ENCODE measurements at regions not wholly inside any gene's neighbourhood (a gene's known extent, or its start where the extent isn't known, plus 50 kb on each side); places are given as distances from the start of the nearest gene placed in this dataset.

DNA sequence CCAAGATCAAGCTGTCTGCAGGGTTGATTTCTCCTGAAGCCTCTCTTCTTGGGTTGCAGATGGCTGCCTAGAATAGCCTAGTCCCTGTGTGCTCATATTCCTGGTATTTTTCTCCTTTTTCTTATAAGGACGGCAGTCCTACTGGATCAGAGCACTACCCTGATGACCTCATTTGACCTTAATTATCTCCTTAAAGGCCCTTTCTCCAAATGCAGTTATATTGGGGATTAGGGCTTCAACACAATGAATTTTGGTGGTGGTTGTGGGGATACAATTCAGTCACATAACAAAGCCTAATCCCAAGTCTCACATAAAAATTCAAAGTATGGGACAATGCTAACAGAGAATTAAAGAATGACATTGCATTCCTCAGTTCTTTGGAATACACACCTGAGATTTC is 238.8 kb upstream of the SALL1 start:
- H3K27me3 Mint-ChIP-seq (ENCODE audit: low read depth), result no peaks in the 10 kb centered on the region
- DNase-seq, result no peak
- H3K9me3 Mint-ChIP-seq, result peaks cover 2% of the 10 kb centered on the region
- H3K27ac Mint-ChIP-seq, result no peak overlapping the region
- CTCF ChIA-PET, result no interaction called here
- intact Hi-C loops (cut with micrococcal nuclease), result no loop called here
- H3K36me3 Mint-ChIP-seq (ENCODE audit: low read depth), result no peaks in the 10 kb centered on the region
- H3K4me1 Mint-ChIP-seq (ENCODE audit: low read depth), result no peaks in the 10 kb centered on the region
- H3K4me3 Mint-ChIP-seq, result no peak overlapping the region

DNA sequence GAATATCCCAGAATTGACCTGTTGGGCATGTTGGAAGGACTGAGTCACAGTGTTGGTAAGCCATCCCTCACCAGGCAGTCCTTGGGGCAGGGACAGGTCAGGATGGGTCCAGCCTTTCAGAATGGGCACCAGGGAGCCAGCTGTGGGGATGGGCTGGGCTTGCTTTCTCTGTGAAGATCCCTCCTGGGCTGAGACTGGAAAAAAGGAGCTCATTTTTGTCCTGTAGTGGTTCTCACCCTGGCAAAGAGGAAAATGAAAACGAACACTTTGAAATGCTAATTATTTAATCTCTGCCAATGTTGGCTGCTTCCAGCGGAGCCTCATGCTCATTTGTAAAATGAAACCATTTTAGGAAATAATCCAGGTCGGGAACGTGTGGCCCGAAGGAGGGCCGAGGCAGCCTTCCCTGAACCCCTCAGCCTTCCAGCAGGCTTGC is 237.5 kb upstream of the SALL1 start:
- Mint-ChIP-seq H3K27me3 (ENCODE audit: low read depth) (no peaks in the 10 kb centered on the region), H3K36me3 (ENCODE audit: low read depth) (no peaks in the 10 kb centered on the region), H3K27ac (no peak overlapping the region), H3K4me1 (ENCODE audit: low read depth) (no peaks in the 10 kb centered on the region), H3K4me3 (no peak overlapping the region), H3K9me3 (peaks cover 2% of the 10 kb centered on the region)
- intact Hi-C loops (cut with micrococcal nuclease), result no loop called here
- DNase-seq, result no peak
- CTCF ChIA-PET, result no interaction called here

DNA sequence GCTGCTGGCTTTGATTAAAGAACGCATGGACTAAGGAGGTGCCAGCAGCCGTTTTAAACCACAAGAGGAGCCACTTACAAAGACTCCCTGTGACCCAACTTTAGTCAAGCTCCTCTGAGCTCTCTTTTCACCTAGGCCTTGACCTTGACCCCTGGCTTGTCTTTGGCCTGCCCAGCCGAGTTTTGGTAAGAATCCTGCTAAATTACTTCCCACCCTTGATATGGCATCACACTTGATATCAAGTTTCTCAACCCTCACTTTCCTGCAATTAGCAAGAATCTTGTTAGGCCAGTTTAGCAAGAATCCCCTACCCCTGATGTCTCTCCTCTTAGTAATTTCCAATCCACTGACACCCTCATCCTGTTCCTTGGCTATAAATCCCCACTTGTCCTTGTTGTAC is 232.8 kb upstream of the SALL1 start:
- H3K36me3 Mint-ChIP-seq (ENCODE audit: low read depth), result no peaks in the 10 kb centered on the region
- no peak overlapping the region for H3K27ac Mint-ChIP-seq
- DNase-seq, result no peak
- H3K9me3 Mint-ChIP-seq, result peaks cover under 1% of the 10 kb centered on the region
- no peak overlapping the region for H3K4me3 Mint-ChIP-seq
- H3K4me1 Mint-ChIP-seq (ENCODE audit: low read depth), result no peaks in the 10 kb centered on the region
- intact Hi-C loops (cut with micrococcal nuclease), result no loop called here
- no peaks in the 10 kb centered on the region for H3K27me3 Mint-ChIP-seq (ENCODE audit: low read depth)
- CTCF ChIA-PET, result interaction anchor here (0.6 kb wide), 1 partner anchor 1433 kb away, joined by 3 read pairs; no protein-coding TSS in a partner anchor

DNA sequence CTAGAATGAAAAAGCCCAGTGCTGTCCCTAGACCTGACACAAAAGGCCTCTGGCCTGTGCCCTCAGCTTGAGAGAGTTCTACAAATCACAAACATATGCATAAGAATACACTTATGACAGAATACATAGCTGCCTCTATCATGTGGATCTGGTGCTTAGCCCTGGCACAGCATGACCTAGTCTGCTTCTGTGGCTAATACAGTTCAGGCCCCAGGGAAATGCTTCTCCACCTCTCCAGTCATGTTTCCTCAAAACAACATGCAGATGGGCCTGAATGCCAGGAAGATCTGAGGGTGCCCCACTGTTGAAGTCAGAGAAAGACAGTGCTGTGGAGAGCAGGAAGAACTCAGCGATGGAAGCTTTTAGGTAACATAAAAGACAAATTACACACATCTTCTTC is 231.9 kb upstream of the SALL1 start:
- CTCF ChIA-PET, result interaction anchor here (0.6 kb wide), 1 partner anchor 324 kb away, joined by 3 read pairs; no protein-coding TSS in a partner anchor
- intact Hi-C loops (cut with micrococcal nuclease), result no loop called here

DNA sequence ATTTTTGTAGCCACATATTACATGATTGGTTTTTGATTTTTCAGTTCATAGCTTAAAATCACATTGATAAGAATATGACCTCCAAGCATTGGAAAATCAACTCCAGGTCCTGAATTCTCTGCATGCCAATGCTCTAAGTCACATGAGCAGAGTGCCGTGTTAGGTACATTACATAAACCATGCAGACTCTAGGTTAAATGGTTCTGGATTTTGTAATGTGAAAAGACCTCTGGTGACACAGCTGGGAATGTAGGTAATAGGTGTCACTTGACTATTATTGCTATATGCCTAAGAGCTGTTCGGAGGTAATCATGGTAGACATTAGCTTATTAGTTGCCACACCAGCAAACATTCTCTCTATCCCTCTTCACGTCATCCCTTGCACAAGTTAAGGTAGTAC is 231.1 kb upstream of the SALL1 start:
- H3K27me3 Mint-ChIP-seq (ENCODE audit: low read depth), result no peaks in the 10 kb centered on the region
- intact Hi-C loops (cut with micrococcal nuclease), result no loop called here
- DNase-seq, result no peak
- CTCF ChIA-PET, result interaction anchor here (0.6 kb wide), 1 partner anchor 323 kb away, joined by 3 read pairs; no protein-coding TSS in a partner anchor
- no peak overlapping the region for H3K27ac Mint-ChIP-seq
- no peak overlapping the region for H3K4me3 Mint-ChIP-seq
- H3K4me1 Mint-ChIP-seq (ENCODE audit: low read depth), result no peaks in the 10 kb centered on the region
- H3K36me3 Mint-ChIP-seq (ENCODE audit: low read depth), result no peaks in the 10 kb centered on the region
- H3K9me3 Mint-ChIP-seq, result no peaks in the 10 kb centered on the region

More for the DNA sequence above, 231.9 kb upstream of the SALL1 start:
- Mint-ChIP-seq H3K27ac (no peak overlapping the region), H3K36me3 (ENCODE audit: low read depth) (no peaks in the 10 kb centered on the region), H3K4me1 (ENCODE audit: low read depth) (no peaks in the 10 kb centered on the region), H3K9me3 (no peaks in the 10 kb centered on the region), H3K27me3 (ENCODE audit: low read depth) (no peaks in the 10 kb centered on the region), H3K4me3 (no peak overlapping the region)
- DNase-seq, result no peak

DNA sequence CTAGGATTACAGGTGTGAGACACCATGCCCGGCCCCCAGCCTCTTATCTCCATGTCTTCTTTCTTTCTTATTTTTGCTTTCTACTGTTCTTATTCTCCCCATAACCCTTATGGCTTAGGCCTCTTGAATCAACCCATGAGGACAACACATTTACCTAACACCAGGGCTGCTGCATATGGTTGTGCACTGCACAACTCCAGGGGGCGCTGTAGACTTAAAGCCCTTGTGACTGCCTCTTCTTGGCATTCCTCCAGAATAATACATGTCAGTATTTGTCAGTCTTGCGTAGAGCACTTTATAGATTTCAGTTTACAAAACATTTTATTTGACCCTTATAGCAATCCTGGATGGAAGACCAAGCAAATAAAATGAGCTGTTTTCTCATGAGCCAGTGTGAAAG is 225.0 kb upstream of the SALL1 start:
- H3K4me3 Mint-ChIP-seq, result no peak overlapping the region
- H3K27ac Mint-ChIP-seq, result no peak overlapping the region
- no peak for DNase-seq
- intact Hi-C loops (cut with micrococcal nuclease), result no loop called here
- no peaks in the 10 kb centered on the region for H3K27me3 Mint-ChIP-seq (ENCODE audit: low read depth)
- H3K4me1 Mint-ChIP-seq (ENCODE audit: low read depth), result no peaks in the 10 kb centered on the region
- peaks cover 1% of the 10 kb centered on the region for H3K9me3 Mint-ChIP-seq
- CTCF ChIA-PET, result no interaction called here
- no peaks in the 10 kb centered on the region for H3K36me3 Mint-ChIP-seq (ENCODE audit: low read depth)

DNA sequence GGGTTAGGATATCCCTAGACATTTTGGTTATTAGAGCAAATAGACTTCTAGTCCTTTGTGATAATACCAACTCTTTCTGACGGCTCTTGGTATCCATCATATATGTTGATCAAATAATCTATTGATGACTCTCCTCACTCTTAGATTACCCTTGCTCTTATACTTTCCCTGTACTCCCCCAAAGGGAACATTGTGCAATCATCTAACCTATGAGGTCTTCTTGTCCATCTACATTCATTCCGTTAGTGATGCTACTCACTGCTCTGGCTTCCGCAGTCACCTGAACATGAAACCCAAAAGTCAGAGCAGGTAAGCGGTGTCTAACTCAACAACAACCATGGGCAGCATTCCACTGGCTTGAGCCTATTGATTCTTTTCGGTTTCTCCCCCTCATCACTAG is 223.7 kb upstream of the SALL1 start:
- intact Hi-C loops (cut with micrococcal nuclease), result no loop called here
- H3K27me3 Mint-ChIP-seq (ENCODE audit: low read depth), result no peaks in the 10 kb centered on the region
- H3K27ac Mint-ChIP-seq, result no peak overlapping the region
- CTCF ChIA-PET, result no interaction called here
- no peak for DNase-seq
- no peaks in the 10 kb centered on the region for H3K36me3 Mint-ChIP-seq (ENCODE audit: low read depth)
- no peaks in the 10 kb centered on the region for H3K4me1 Mint-ChIP-seq (ENCODE audit: low read depth)
- H3K9me3 Mint-ChIP-seq, result peaks cover 1% of the 10 kb centered on the region
- H3K4me3 Mint-ChIP-seq, result no peak overlapping the region

DNA sequence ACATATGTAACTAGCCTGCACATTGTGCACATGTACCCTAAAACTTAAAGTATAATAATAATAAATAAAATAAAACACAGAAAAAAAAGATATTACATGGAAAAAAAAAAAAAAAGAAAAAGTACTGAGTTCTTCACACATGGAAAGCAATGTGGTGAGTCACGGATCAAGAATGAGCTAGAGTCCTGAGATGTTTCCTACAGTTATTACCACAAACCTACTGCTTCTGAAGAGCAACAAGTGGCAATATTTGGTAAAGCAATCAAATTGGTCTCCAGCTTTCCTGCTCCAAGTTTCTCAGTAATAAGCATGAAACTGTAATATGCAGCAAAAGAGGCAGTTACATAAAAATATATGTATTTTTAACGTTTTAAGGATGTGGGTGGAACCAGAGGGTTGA is 223.3 kb upstream of the SALL1 start:
- CTCF ChIA-PET, result no interaction called here
- Mint-ChIP-seq H3K9me3 (peaks cover 1% of the 10 kb centered on the region), H3K27ac (no peak overlapping the region), H3K27me3 (ENCODE audit: low read depth) (no peaks in the 10 kb centered on the region), H3K4me1 (ENCODE audit: low read depth) (no peaks in the 10 kb centered on the region), H3K36me3 (ENCODE audit: low read depth) (no peaks in the 10 kb centered on the region), H3K4me3 (no peak overlapping the region)
- intact Hi-C loops (cut with micrococcal nuclease), result no loop called here
- no peak for DNase-seq

DNA sequence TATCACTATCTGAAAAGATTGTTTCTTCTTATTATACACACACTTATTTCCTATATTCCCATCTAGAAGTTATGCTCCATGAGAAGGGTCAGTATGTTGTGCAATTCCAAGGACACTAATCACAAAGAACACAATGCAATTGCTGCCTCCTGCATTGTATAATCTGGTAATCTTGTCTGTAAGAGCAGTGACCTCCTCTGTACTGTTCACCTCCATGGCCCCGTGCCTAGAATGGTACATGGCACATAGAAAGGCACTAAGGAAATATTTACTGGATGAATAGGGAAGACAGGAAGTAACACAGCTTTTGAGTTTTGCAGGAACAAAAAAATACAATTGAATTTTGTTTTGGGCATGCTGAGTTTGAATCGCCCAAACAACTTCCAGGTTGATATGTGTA is 214.6 kb upstream of the SALL1 start:
- no peaks in the 10 kb centered on the region for H3K36me3 Mint-ChIP-seq (ENCODE audit: low read depth)
- no peaks in the 10 kb centered on the region for H3K9me3 Mint-ChIP-seq
- H3K4me1 Mint-ChIP-seq (ENCODE audit: low read depth), result no peaks in the 10 kb centered on the region
- no peak overlapping the region for H3K27ac Mint-ChIP-seq
- no peak overlapping the region for H3K4me3 Mint-ChIP-seq
- DNase-seq, result no peak
- intact Hi-C loops (cut with micrococcal nuclease), result no loop called here
- CTCF ChIA-PET, result no interaction called here
- H3K27me3 Mint-ChIP-seq (ENCODE audit: low read depth), result no peaks in the 10 kb centered on the region

DNA sequence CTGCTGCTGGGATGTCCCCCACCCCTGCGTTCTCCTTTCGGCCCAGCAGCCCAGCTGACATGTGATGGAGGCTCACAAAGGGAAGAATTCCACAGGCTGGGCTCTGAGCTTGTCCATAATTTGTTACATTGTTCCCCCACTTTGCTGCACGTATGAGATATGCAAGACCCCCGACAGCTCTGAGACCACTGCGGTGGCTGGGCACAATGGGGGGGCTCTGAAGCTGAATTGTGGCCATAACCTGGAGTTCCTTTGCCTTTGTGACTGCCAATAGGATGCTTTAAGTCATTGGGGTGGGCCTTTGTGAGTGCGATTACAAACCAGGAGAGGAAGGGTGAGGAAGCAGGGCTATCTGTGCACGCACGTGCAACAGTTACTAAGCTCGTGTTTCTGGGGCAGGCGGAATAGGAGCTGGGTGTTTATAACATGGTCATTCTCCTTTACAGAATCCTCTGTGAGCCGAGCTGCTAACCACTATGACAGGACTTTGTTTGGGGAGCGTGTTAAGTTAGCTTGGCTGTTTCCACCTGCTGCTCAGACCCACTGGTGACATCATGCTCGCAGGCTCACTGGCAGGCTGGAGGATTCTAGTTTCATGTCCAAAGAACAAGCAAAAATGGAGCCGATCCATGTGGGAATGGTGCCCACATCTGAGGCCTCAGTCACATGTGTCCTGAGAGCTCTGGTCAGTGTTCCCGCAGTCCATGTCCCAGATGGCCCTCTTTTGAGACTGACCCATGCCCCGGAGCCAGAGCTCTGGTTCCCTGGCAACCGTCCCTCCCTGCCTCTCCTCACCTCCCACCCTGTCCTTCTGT is 208.3 kb upstream of the SALL1 start:
- intact Hi-C loops (cut with micrococcal nuclease), result no loop called here
- no peaks in the 10 kb centered on the region for H3K9me3 Mint-ChIP-seq
- CTCF ChIA-PET, result no interaction called here
- DNase-seq, result no peak
- H3K27me3 Mint-ChIP-seq (ENCODE audit: low read depth), result no peaks in the 10 kb centered on the region
- H3K27ac Mint-ChIP-seq, result no peak overlapping the region
- no peaks in the 10 kb centered on the region for H3K4me1 Mint-ChIP-seq (ENCODE audit: low read depth)
- no peaks in the 10 kb centered on the region for H3K36me3 Mint-ChIP-seq (ENCODE audit: low read depth)
- H3K4me3 Mint-ChIP-seq, result no peak overlapping the region

DNA sequence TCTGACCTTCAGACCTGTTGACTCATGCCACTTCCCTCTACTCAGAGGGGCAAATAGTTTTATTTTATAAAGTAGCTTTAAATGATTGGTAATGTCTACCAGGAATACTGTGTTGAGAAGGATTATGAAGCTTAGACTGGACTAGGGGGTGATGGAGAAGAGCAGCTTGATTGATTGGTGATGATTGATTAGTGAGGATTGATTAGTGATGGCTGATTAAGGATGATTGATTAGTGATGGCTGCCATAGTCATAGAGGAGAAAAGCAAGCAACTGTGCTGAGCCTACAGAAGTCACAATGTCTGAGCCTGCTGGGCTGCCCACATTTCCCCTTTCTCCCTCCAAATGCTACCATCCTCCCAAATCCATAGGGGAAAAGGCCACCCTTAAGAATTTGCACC is 206.8 kb upstream of the SALL1 start:
- Mint-ChIP-seq H3K36me3 (ENCODE audit: low read depth) (no peaks in the 10 kb centered on the region), H3K4me1 (ENCODE audit: low read depth) (no peaks in the 10 kb centered on the region), H3K27me3 (ENCODE audit: low read depth) (no peaks in the 10 kb centered on the region), H3K4me3 (no peak overlapping the region), H3K27ac (no peak overlapping the region), H3K9me3 (no peaks in the 10 kb centered on the region)
- CTCF ChIA-PET, result no interaction called here
- no peak for DNase-seq
- intact Hi-C loops (cut with micrococcal nuclease), result no loop called here

DNA sequence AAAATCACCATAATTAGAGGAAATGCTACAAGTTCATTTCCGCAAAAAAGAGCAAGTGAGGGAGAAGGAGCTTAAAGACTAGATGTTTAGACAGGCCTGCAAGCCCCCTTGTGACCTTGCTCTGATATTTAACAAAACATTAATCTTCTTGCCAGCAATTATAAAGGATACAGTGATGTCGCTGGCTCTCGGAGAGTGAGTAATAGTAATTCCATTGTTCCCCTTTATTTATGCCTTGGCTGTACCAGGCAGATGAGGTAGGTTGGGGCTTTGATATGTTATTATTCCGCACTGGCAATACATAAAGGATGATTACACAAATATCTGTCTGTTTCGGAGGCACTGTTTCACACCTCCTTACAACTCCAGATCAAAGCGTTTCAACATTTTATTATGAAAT is 204.8 kb upstream of the SALL1 start:
- Mint-ChIP-seq H3K4me1 (ENCODE audit: low read depth) (no peaks in the 10 kb centered on the region), H3K27ac (no peak overlapping the region), H3K9me3 (no peaks in the 10 kb centered on the region), H3K4me3 (no peak overlapping the region), H3K27me3 (ENCODE audit: low read depth) (no peaks in the 10 kb centered on the region), H3K36me3 (ENCODE audit: low read depth) (no peaks in the 10 kb centered on the region)
- CTCF ChIA-PET, result no interaction called here
- no peak for DNase-seq
- intact Hi-C loops (cut with micrococcal nuclease), result no loop called here

DNA sequence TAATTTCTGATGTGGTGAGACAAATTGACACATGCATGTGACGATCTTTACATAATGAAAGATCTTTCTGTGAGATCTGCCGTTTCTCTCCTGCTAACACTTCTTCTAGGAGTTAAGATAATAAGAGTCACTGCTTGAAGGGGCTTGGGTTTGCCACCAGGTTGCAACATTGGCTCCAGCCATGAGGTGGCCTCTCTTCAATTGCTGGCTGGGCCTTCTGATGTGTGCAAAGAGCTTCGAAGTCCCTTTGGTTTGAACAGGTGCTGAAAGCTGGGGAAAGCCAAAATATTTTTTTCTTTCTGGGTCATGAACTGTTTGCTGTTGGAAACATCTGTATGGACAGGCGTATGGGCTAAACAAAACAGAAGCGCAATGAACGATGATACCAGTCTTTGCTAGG is 204.1 kb upstream of the SALL1 start:
- no peak overlapping the region for H3K4me3 Mint-ChIP-seq
- H3K36me3 Mint-ChIP-seq (ENCODE audit: low read depth), result no peaks in the 10 kb centered on the region
- H3K4me1 Mint-ChIP-seq (ENCODE audit: low read depth), result no peaks in the 10 kb centered on the region
- no peaks in the 10 kb centered on the region for H3K9me3 Mint-ChIP-seq
- H3K27me3 Mint-ChIP-seq (ENCODE audit: low read depth), result no peaks in the 10 kb centered on the region
- intact Hi-C loops (cut with micrococcal nuclease), result no loop called here
- no peak for DNase-seq
- H3K27ac Mint-ChIP-seq, result no peak overlapping the region
- CTCF ChIA-PET, result no interaction called here
